EH (cell line): ENCODE measurements at regions not wholly inside any gene's neighbourhood (a gene's known extent, or its start where the extent isn't known, plus 50 kb on each side); places are given as distances from the start of the nearest gene placed in this dataset.
"Not testable (repeated sequence)": the region's sequence is repeated elsewhere in the genome, so short reads cannot be mapped to it uniquely, and the experiment has no call there.

Source experiments
- DNase-seq: peaks from one replicate; pipeline ENCODE4 v3.0.0-alpha.2; 2015; ENCODE audit warnings: low read depth

GRCh38 chr4:184335520-184335919, 117.8 kb upstream of the ENPP6 start:
- DNase-seq, result no peak

- DNase-seq, result not testable (repeated sequence)
These were observed 115.8 kb upstream of the ENPP6 start for GRCh38 chr4:184333446-184333845.

GRCh38 chr4:184331268-184331995, 113.8 kb upstream of the ENPP6 start:
- no peak for DNase-seq

GRCh38 chr4:184330517-184331094, 112.9 kb upstream of the ENPP6 start:
- DNase-seq, result not testable (repeated sequence)

GRCh38 chr4:184329659-184330400, 112.2 kb upstream of the ENPP6 start:
- peak; percentile 37 for DNase-seq

- DNase-seq, result no peak
These were observed 111.6 kb upstream of the ENPP6 start for GRCh38 chr4:184329235-184329634.

- DNase-seq, result no peak
These were observed 110.5 kb upstream of the ENPP6 start for GRCh38 chr4:184328022-184328736.

GRCh38 chr4:184324939-184325477, 107.3 kb upstream of the ENPP6 start:
- no peak for DNase-seq

- DNase-seq, result no peak
These were observed 104.8 kb upstream of the ENPP6 start for GRCh38 chr4:184322328-184323025.

GRCh38 chr4:184320631-184321030, 103.0 kb upstream of the ENPP6 start:
- no peak for DNase-seq

GRCh38 chr4:184318852-184319251, 101.2 kb upstream of the ENPP6 start:
- no peak for DNase-seq

GRCh38 chr4:184317234-184317918, 99.7 kb upstream of the ENPP6 start:
- DNase-seq, result no peak

GRCh38 chr4:184316821-184317220, 99.1 kb upstream of the ENPP6 start:
- DNase-seq, result no peak

- DNase-seq, result no peak
These were observed 98.1 kb upstream of the ENPP6 start for GRCh38 chr4:184315675-184316359.

GRCh38 chr4:184313702-184314659, 96.3 kb upstream of the ENPP6 start:
- no peak for DNase-seq

GRCh38 chr4:184313058-184313581, 95.4 kb upstream of the ENPP6 start:
- no peak for DNase-seq

- no peak for DNase-seq
These were observed 94.5 kb upstream of the ENPP6 start for GRCh38 chr4:184312126-184312525.

- no peak for DNase-seq
These were observed 93.4 kb upstream of the ENPP6 start for GRCh38 chr4:184310881-184311709.
